ENCODE measurements at regions not wholly inside any gene's neighbourhood (a gene's known extent, or its start where the extent isn't known, plus 50 kb on each side); places are given as distances from the start of the nearest gene placed in this dataset.

DNA sequence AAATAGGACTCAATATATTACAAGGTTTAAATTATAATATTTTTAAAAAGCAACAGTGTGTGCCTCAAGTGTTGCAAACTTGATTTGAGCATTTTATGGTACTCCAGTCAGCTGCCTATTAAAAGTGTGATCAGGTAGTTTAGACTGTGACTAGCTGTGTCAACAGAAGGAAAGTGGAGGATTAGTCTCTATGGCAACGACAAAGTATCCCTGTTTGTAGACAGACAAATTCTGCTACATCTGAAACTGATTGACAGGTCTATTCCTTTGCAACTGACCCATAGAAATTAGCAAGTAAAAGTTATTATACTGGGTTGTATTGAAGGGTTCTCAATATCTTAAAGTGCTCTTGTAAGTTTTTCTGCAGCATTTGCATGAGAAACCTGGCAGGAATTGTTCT is 249.8 kb upstream of the ARRDC3 start:
- TF ChIP-seq POLR2A (IDR thresholded peaks at IDR 0.05; ENCODE audit: low read length) (no peak), GATA1 (IDR thresholded peaks at IDR 0.05; ENCODE audit: low read depth, low read length) (no peak)
